ENCODE measurements at regions not wholly inside any gene's neighbourhood (a gene's known extent, or its start where the extent isn't known, plus 50 kb on each side); places are given as distances from the start of the nearest gene placed in this dataset.

DNA sequence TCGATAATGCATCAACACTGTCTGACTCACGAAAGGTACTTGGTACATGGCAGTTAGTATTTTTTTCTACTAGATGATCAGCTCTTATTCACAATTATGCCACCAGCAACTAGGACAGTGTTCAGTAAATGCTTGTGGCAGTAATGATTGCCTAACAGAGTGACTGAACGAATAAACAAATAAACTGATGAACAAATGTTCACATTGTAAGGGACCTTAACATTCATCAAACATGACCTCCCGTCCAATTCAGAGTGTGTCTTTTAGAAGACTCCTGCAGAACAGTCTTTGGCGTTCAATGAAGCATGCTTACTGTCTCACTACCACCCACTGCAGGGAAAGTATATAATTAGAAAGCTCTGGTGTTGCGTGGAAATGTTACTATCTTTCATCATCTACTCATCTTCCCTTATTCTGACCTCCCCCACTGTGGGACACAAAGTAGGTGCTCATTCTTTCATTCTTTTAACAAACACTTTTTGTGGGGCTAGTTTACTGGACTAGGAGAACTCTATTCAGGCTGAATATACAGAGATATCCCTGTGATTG is 319.3 kb downstream of the RAB28 start:
- no peaks in the 10 kb centered on the region for H3K79me1 ChIP-seq (ENCODE audit: low read depth, low read length)
- H2BK12ac ChIP-seq (ENCODE audit: low read depth, low read length) = no peak overlapping the region
- H3K18ac ChIP-seq (ENCODE audit: extremely low read depth, low read length) = no peak overlapping the region
- no peak overlapping the region for H2BK5ac ChIP-seq (ENCODE audit: low read depth, low read length)
- FAIRE-seq (no peak), DNase-seq (ENCODE audit: low read depth in 1 of 2, low spot score in 2 of 2) (no peak)
- no peaks in the 10 kb centered on the region for H3K9me3 ChIP-seq (ENCODE audit: insufficient read depth in 2 of 2, low read depth in 1 of 2, low read length in 1 of 2)
- H3K4me3 ChIP-seq (ENCODE audit: extremely low read depth in 1 of 4, insufficient read depth in 2 of 4, low read depth in 3 of 4, low read length in 4 of 4) = no peak overlapping the region
- H3K79me2 ChIP-seq (ENCODE audit: control insufficient read depth in 1 of 2, insufficient read depth in 2 of 2, low read length in 2 of 2) = no peaks in the 10 kb centered on the region
- H3K4me2 ChIP-seq (ENCODE audit: insufficient read depth in 1 of 2, low read depth in 2 of 2, low read length in 2 of 2) = no peak overlapping the region
- no peaks in the 10 kb centered on the region for H3K36me3 ChIP-seq (ENCODE audit: control insufficient read depth in 2 of 4, insufficient read depth in 4 of 4, low read length in 3 of 4)
- H3K14ac ChIP-seq (ENCODE audit: insufficient read length) = no peak overlapping the region
- H3K27me3 ChIP-seq (replicated peaks in 1 of 4; ENCODE audit: control insufficient read depth in 3 of 4, extremely low read depth in 1 of 4, insufficient read depth in 3 of 4, low read length in 3 of 4) = no peaks in the 10 kb centered on the region
- H2AFZ ChIP-seq (ENCODE audit: low read length) = no peak overlapping the region
- H4K5ac ChIP-seq (ENCODE audit: insufficient read length, low read depth, low read length) = no peak overlapping the region
- WGBS, 2 experiments (ENCODE audit: extremely low coverage in 1 of 2, insufficient coverage in 1 of 2, insufficient read length in 1 of 2, insufficient replicate concordance in 2 of 2, low coverage in 1 of 2, low lambda C conversion rate in 2 of 2, missing lambda C conversion rate in 1 of 2) = 90% methylated on average over 6 of the region's 6 CpGs; no CpG with 5 or more reads in 1 of the 2 experiments
- no peaks in the 10 kb centered on the region for H4K20me1 ChIP-seq (replicated peaks in 1 of 2; ENCODE audit: control insufficient read depth in 1 of 2, insufficient read depth in 2 of 2, low read length in 2 of 2)
- H2AK5ac ChIP-seq (ENCODE audit: low read depth, low read length) = no peak overlapping the region
- H3K9ac ChIP-seq (replicated peaks in 1 of 4; ENCODE audit: extremely low read depth in 1 of 4, low read depth in 3 of 4, low read length in 3 of 4) = no peak overlapping the region
- CTCF ChIA-PET (ENCODE audit: partially characterized antibody) = interaction anchor here (0.6 to 1.5 kb wide), 5 partner anchors 9 to 396 kb away, joined by 3 read pairs; no protein-coding TSS in a partner anchor
- no peak for TF ChIP-seq CREB1 (IDR thresholded peaks at IDR 0.05)
- H4K91ac ChIP-seq (replicated peaks; ENCODE audit: insufficient read length, low read length) = no peak overlapping the region
- POLR2A ChIA-PET (ENCODE audit: partially characterized antibody) = no interaction called here
- H3K23ac ChIP-seq (ENCODE audit: insufficient read length) = no peak overlapping the region
- H2BK15ac ChIP-seq (ENCODE audit: low read length) = no peak overlapping the region
- no peak overlapping the region for H2BK20ac ChIP-seq (ENCODE audit: low read length)
- H3K56ac ChIP-seq (replicated peaks; ENCODE audit: insufficient read length, low read depth, low read length) = no peak overlapping the region
- no peak overlapping the region for H2BK120ac ChIP-seq (replicated peaks; ENCODE audit: low read depth, low read length)
- no peak overlapping the region for H3K4ac ChIP-seq (replicated peaks; ENCODE audit: insufficient read length, low read depth, low read length)
- no peak overlapping the region for H4K8ac ChIP-seq (ENCODE audit: extremely low read depth, insufficient read depth, low read length)
- no peaks in the 10 kb centered on the region for H3K23me2 ChIP-seq (ENCODE audit: low read depth, low read length)
- no peaks in the 10 kb centered on the region for H3K4me1 ChIP-seq (replicated peaks in 1 of 4; ENCODE audit: control insufficient read depth in 3 of 4, insufficient read depth in 4 of 4, low read length in 3 of 4)
- no peak overlapping the region for H3K27ac ChIP-seq (ENCODE audit: low read depth, low read length)
